ENCODE measurements at regions not wholly inside any gene's neighbourhood (a gene's known extent, or its start where the extent isn't known, plus 50 kb on each side); places are given as distances from the start of the nearest gene placed in this dataset.
"Not testable (repeated sequence)": the region's sequence is repeated elsewhere in the genome, so short reads cannot be mapped to it uniquely, and the experiment has no call there.

- DNase-seq (ENCODE audit: low read depth), result no peak
Observed at GRCh38 chr9:108456903-108457302, 398.9 kb downstream of the ACTL7B start.

GRCh38 chr9:108445431-108446071 lies 410.2 kb downstream of the ACTL7B start:
- peak; percentile 66 for DNase-seq (ENCODE audit: low read depth)

DNA sequence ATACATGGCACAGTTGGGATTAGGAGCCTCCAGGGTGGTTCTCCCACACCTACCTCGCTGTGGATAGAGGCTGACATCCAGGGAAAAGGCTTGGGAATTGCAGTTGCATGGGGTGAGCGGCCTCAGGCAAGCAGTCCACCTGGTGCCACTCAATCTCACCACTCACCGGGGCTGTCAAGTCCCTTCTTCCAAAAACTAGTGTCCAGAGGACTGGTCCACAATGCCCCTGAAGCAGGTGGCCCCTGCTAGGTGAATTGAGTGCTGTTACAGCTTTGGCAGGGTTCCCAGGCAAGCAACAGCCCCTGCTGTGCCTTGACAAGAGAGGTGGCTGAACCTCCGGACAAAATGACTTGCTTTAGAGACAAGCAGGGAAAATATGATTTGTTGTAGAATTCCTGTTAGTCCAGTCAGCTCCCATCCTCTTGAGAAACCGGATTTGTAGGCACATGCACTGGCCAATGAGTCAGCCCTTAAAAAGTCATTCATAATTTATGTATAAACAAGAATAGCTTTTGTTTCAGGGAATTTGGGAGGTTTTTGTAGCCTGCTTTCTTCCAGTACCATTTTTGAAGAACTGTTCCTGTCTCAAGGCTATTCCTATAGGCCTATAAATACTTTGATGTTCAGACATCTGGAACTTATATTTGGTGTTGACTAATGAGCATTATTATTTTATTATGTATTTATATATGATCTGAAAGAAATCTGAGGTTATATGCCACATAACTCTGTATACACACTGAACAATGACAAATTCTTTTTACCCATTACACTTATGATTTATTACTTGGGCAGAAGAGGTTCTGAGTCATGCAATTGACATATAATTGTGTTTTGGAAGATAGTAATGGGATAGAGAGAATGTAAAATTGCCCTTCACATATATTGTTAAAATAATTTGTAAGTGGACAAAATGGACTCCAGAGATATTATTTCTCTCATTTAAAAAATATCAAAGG lies 411.1 kb downstream of the ACTL7B start:
- peak; percentile 85 for DNase-seq (ENCODE audit: low read depth)

DNA sequence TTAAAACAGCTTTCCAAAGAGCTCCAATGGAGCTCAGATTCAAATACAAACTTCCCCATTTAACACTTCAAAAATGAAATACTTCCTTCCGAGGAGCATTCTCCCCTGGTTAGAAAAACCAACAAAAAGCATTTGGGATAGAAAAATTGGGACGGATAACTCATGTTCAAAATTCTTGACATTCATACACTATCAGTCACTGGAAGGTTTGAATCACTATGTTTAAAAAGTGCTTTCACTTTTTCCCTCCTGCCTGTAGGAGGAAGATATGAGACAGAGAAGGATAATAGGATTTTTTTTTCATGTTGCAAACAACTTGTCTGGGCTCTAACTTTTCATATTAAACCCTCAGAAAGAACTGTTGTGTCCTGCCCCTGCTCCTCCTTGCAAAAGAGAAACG lies 412.0 kb downstream of the ACTL7B start:
- peak; percentile 77 for DNase-seq (ENCODE audit: low read depth)

- DNase-seq (ENCODE audit: low read depth), result no peak
Observed at GRCh38 chr9:108443019-108443633, 412.7 kb downstream of the ACTL7B start.

- no peak for DNase-seq (ENCODE audit: low read depth)
Observed at GRCh38 chr9:108442627-108443018, 413.2 kb downstream of the ACTL7B start.

DNA sequence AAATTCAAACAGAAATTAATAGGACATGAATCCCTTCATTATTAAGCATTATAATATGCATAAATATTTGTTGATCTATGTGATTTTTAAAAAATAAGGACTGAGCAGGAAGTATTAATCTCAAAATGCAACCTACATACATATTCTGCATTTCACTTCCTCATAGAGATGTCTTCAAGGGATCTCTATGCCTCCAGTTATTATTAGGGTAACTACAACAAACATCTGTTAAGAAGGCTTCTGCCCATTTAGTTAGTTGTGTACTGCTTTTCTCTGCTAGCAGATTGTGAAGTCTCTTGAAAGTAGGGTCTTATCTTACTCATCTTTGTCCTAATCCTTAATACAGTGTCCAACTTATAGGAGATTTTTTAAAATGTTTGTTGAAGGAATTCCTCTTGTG lies 414.1 kb downstream of the ACTL7B start:
- no peak for DNase-seq (ENCODE audit: low read depth)

- no peak for DNase-seq (ENCODE audit: low read depth)
Observed at GRCh38 chr9:108441251-108441650, 414.5 kb downstream of the ACTL7B start.

DNA sequence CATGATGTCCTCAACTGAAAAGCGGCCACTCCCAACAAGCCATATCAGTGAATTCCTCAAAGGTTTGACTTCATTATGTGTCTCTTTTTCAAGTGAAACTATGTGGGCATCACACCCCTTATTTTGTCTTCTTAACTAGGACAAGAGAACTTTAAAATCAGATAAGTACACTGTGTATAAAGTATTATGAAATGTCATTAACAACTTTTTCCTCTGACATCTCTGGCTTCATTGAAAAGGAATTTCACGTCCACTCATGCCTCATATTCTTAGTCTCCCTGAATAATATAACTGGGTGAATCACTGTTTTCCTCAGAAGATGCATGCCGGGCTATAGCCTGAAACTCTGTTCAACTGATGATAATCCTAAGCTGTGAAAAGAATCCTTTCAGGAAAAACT lies 415.8 kb downstream of the ACTL7B start:
- DNase-seq (ENCODE audit: low read depth), result peak; percentile 57

DNA sequence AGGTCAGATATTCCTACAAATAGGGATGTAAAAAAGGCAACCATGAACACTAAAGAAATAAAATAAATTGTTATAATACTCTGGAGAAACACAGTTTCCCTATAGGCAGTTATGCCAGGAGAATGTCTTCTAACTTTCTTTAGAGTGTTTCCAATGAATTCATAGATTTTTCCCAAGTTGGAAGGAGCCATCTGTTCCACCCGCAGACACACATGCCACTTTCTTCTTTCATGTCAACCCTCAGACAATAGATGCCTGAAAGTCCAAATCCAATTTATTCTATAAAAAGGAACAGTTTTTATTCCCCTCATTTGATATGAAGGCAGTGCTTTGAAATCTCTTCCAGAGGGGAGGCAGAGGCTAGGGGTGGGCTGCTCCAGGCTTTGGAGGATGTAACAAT lies 418.1 kb downstream of the ACTL7B start:
- DNase-seq (ENCODE audit: low read depth), result no peak

GRCh38 chr9:108436448-108436847 lies 419.3 kb downstream of the ACTL7B start:
- no peak for DNase-seq (ENCODE audit: low read depth)

DNA sequence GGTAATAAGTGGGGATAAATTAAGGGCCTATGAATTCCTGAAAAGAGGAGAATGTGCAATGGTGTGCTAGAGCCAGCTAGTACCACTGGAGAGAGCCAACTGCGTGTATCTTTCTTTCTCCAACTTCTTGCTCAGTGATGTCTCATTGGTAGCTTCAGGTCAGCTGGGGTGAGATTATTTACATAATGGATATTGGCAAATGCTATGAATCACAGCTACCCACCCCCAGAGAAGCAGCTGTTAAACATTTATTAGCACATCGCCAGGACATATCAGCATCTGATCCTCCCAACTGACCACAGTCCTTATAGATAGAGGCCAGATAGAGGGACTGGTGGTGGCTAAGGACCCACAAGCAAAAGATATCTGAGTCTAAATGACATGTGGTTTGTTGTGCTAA lies 421.3 kb downstream of the ACTL7B start:
- DNase-seq (ENCODE audit: low read depth), result peak; percentile 54

GRCh38 chr9:108434036-108434435 lies 421.8 kb downstream of the ACTL7B start:
- peak; percentile 20 for DNase-seq (ENCODE audit: low read depth)

DNA sequence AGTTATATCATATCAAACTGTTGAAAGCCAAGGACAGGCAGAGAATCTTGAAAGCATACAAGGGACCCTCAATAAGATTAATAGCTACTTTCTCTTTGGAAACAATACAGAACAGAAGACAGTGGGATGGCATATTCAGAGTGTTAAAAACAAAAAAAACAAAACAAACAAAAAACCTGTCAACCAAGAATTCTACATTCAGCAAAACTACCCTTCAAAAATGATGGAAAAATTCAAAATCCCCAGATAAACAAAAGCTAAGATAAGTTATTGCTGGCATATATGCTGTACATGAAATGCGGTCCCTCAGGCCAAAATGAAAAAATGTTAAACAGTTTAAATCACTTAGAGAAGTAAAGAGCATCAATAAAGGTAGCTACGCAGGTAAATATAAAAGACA lies 425.1 kb downstream of the ACTL7B start:
- DNase-seq (ENCODE audit: low read depth), result no peak

DNA sequence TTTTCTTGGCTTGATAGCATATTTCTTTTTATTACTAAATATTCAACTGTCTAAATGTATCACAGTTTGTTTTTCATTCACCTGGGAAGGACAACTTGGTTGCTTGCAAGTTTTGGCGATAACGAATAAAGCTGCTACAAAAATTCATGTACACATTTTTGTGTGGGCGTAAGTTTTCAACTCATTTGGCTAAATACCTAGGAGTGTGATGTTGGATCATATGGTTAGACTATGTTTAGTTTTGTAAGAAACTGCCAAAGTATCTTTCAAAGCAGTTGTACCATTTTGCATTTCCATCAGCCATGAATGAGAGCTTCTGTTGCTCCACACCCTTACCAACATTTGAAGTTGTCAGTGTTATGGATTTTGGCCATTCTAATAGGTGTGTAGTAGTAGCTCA lies 428.0 kb downstream of the ACTL7B start:
- no peak for DNase-seq (ENCODE audit: low read depth)

DNA sequence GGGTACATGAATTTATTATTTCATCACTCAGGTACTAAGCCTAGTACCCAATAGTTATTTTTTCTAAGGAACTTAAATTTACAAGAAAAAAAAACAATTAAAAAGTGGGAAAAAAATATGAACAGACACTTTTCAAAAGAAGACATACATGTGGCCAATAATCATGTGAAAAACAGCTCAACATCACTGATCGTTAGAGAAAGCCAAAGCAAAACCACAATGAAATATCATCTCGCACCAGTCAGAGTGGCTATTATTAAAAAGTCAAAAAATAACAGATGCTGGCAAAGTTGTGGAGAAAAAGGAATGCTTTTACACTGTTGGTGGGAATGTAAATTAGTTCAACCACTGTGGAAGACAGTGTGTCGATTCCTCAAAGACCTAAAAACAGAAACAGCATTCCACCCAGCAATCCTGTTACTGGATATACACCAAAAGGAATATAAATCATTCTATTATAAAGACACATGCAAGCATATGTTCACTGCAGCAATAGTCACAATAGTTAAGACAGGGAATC lies 429.3 kb downstream of the ACTL7B start:
- DNase-seq (ENCODE audit: low read depth), result not testable (repeated sequence)

DNA sequence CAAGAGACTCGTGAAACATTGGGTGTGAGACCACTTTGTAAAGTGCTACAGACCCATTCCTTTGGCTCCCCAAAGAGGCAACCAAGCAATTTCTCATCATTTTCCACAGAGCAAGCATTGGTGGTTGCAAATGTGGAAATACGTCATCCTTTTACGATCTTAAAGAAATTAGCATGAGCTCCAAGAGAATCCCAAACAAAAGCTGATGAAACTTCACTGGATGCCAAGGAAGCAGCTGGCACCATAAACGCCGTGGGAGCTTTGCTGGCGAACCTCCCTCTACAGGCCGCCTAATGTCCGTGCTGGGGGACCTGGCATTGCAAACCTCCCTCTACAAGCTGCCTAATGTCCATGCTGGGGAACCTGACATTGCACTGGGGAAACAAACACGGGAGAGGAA lies 432.4 kb downstream of the ACTL7B start:
- no peak for DNase-seq (ENCODE audit: low read depth)

DNA sequence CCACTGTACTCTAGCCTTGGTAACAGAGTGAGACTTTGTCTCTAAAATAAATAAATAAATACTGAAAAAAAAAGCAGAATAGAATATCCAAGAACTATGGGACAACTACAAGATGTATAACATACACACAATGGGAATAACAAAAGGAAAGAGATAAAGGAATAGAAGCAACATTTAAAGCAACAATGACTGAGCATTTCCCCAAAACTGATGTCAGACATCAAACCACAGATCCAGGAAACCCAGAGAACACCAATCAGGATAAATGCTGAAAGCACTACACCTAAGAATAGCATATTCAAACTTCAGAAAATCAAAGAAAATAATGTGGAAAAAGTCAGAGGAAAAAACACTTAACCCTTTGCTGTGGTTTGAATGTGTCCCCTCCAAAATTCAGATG lies 436.4 kb downstream of the ACTL7B start:
- no peak for DNase-seq (ENCODE audit: low read depth)

- DNase-seq (ENCODE audit: low read depth), result no peak
Observed at GRCh38 chr9:108417726-108418125, 438.1 kb downstream of the ACTL7B start.

DNA sequence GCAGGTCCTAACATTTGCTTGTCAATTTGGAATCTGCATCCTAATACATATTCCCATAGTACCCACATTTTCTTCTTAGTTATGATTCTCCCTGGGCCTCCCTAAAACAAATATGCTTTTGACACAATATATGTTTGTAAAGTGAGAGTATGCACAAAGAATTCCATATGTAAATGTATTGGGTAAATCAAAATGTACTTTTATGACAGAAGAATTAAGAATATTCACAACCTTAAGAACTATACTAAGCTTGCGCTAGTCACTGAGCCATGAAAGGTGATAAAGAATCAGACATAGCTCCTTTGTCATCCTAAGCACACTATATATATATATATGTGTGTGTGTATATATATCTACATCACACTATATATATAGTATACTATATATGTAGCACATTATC lies 438.5 kb downstream of the ACTL7B start:
- no peak for DNase-seq (ENCODE audit: low read depth)

DNA sequence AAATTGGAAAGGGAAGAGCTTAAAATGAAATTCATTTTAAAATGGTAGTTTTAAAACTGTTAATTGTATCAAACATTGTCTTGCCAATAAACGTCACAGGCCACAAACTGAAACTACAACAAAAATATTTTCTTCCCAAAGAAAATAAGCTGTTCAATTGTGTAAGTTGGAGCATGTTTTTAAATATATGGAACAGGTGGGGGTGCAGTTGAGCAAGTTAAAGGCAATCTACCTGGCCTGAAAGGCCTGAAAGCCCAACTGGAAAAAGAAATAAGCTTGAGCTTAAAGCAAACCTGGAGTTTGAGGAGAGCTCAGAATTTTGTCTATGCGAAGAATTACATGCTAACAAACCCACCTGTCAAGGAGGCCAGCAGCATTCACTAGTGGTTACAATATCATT lies 439.5 kb downstream of the ACTL7B start:
- peak; percentile 41 for DNase-seq (ENCODE audit: low read depth)

DNA sequence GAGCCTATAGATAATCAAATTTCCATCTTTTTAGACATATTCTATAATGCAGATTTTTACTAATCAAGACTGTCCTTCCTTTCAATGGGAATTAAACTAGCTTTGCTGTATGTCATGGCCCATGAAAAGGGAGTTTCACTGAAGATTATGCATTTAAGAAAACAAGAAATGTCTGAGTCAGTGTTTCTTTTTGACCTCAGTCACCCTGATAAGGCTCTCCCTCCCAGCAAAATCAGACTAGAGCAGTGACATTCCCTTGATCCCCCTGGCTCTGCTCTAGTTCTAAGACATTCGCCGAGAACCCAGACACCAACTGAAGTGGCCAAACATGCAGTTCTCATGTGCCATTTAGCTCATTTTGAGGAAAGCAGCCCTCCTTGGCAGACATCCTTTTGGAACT lies 442.0 kb downstream of the ACTL7B start:
- peak; percentile 14 for DNase-seq (ENCODE audit: low read depth)

DNA sequence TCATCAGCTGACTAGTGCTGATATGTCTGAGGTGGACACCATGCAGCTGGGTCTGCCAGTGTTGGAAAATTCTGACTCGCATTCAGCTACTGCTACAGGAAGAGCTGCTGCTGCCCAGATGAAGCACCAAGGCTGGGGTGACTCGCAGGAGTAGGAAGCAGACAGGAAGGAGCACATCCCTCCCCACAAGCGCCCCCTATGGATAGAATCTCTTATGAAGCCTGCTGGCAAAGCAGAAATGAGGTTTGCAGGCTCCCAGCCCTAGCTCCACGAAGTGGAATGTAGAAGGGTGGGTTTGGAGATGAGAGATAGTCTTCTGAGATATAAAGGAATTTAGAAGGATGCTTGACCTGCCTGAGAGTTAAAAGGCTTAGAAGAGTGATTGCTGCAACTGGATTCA lies 443.0 kb downstream of the ACTL7B start:
- peak; percentile 44 for DNase-seq (ENCODE audit: low read depth)

All from RPMI7951 (cell line).